H9 (cell line): ENCODE measurements at regions not wholly inside any gene's neighbourhood (a gene's known extent, or its start where the extent isn't known, plus 50 kb on each side); places are given as distances from the start of the nearest gene placed in this dataset.

Source experiments
- DNase-seq: peaks from one replicate; pipeline ENCODE4 v3.0.0-alpha.2; 2017
- H2AFZ ChIP-seq: one replicate; pipeline ENCODE4 v1.6.1; 2013; ENCODE audit warnings: mild to moderate bottlenecking, low read length, control low read depth, moderate library complexity
- H2AK5ac ChIP-seq: 2 replicates; pipeline ENCODE4 v1.6.1; 2013; ENCODE audit warnings: low read length, control low read depth, mixed read lengths; ENCODE audit not compliant: insufficient read length
- H2BK120ac ChIP-seq: one replicate; pipeline ENCODE4 v1.6.1; 2013; ENCODE audit warnings: low read depth, mild to moderate bottlenecking, low read length, control low read depth, inconsistent platforms; ENCODE audit not compliant: poor library complexity, severe bottlenecking
- H2BK12ac ChIP-seq: 2 replicates; pipeline ENCODE4 v1.6.1; 2013; ENCODE audit warnings: low read length, control low read depth, mixed read lengths, low read depth; ENCODE audit not compliant: insufficient read length
- H2BK15ac ChIP-seq: 2 replicates; pipeline ENCODE4 v1.6.1; 2013; ENCODE audit warnings: low read depth, low read length, control low read depth
- H2BK20ac ChIP-seq: one replicate; pipeline ENCODE4 v1.6.1; 2013; ENCODE audit warnings: low read depth, mild to moderate bottlenecking, low read length, control low read depth, inconsistent platforms; ENCODE audit not compliant: poor library complexity, severe bottlenecking
- H2BK5ac ChIP-seq: 2 replicates; pipeline ENCODE4 v1.6.1; 2013; ENCODE audit warnings: low read length, control low read depth, mixed read lengths; ENCODE audit not compliant: insufficient read length
- H3K14ac ChIP-seq: 2 replicates; pipeline ENCODE4 v1.6.1; 2013; ENCODE audit warnings: low read length, control low read depth; ENCODE audit not compliant: insufficient read depth
- H3K18ac ChIP-seq: 2 replicates; pipeline ENCODE4 v1.6.1; 2013; ENCODE audit warnings: low read depth, mild to moderate bottlenecking, mixed read lengths, low read length, control low read depth; ENCODE audit not compliant: insufficient read length
- H3K23ac ChIP-seq: 2 replicates; pipeline ENCODE4 v1.6.1; 2013; ENCODE audit warnings: low read length, control low read depth, mixed read lengths, low read depth; ENCODE audit not compliant: insufficient read length
- H3K23me2 ChIP-seq: 2 replicates; pipeline ENCODE4 v1.6.1; 2013; ENCODE audit warnings: low read depth, mild to moderate bottlenecking, mixed read lengths, low read length, control low read depth; ENCODE audit not compliant: insufficient read length, poor library complexity, severe bottlenecking
- H3K27ac ChIP-seq: 2 replicates; pipeline ENCODE4 v1.5.1; 2013; ENCODE audit warnings: low read length, control low read depth, mixed read lengths, low read depth; ENCODE audit not compliant: insufficient read length
- H3K27me3 ChIP-seq: 2 replicates; pipeline ENCODE4 v1.6.1; 2013; ENCODE audit warnings: low read length, control low read depth, inconsistent platforms; ENCODE audit not compliant: insufficient read depth
- H3K4ac ChIP-seq: 2 replicates; pipeline ENCODE4 v1.6.1; 2013; ENCODE audit warnings: low read depth, mild to moderate bottlenecking, control low read depth, inconsistent platforms, low read length, moderate library complexity
- H3K4me1 ChIP-seq: 2 replicates; pipeline ENCODE4 v1.6.1; 2013; ENCODE audit warnings: low read length, control low read depth, inconsistent platforms; ENCODE audit not compliant: insufficient read depth
- H3K4me2 ChIP-seq: 2 replicates; pipeline ENCODE4 v1.6.1; 2013; ENCODE audit warnings: low read length, control low read depth, mixed read lengths; ENCODE audit not compliant: insufficient read length, insufficient read depth
- H3K56ac ChIP-seq: 2 replicates; pipeline ENCODE4 v1.6.1; 2013; ENCODE audit warnings: low read depth, mild to moderate bottlenecking, mixed read lengths, low read length, control low read depth; ENCODE audit not compliant: insufficient read length
- H3K79me1 ChIP-seq: 2 replicates; pipeline ENCODE4 v1.6.1; 2013; ENCODE audit warnings: low read depth, mild to moderate bottlenecking, moderate library complexity, low read length, control low read depth, inconsistent platforms; ENCODE audit not compliant: insufficient read depth, poor library complexity, severe bottlenecking
- H3K79me2 ChIP-seq: 2 replicates; pipeline ENCODE4 v1.6.1; 2013; ENCODE audit warnings: low read length, control low read depth, inconsistent platforms; ENCODE audit not compliant: insufficient read depth
- H3K9ac ChIP-seq: 2 replicates; pipeline ENCODE4 v1.6.1; 2013; ENCODE audit warnings: low read length, control low read depth, mixed read lengths; ENCODE audit not compliant: insufficient read length; ENCODE audit errors: extremely low read depth
- H3K9me3 ChIP-seq: one replicate; pipeline ENCODE4 v1.6.1; 2013; ENCODE audit warnings: low read depth, low read length, inconsistent platforms; ENCODE audit not compliant: control insufficient read depth
- H3T11ph ChIP-seq: one replicate; pipeline ENCODE4 v1.6.1; 2013; ENCODE audit warnings: mild to moderate bottlenecking, low read length, control low read depth, inconsistent platforms
- H4K20me1 ChIP-seq: one replicate; pipeline ENCODE4 v1.6.1; 2013; ENCODE audit not compliant: control insufficient read depth, insufficient read length, insufficient read depth
- H4K5ac ChIP-seq: 2 replicates; pipeline ENCODE4 v1.6.1; 2013; ENCODE audit warnings: low read depth, mild to moderate bottlenecking, mixed read lengths, low read length, control low read depth; ENCODE audit not compliant: insufficient read length
- H4K8ac ChIP-seq: replicated peaks from 2 replicates; pipeline ENCODE4 v1.6.1; 2013; ENCODE audit warnings: low read length, control low read depth, mixed read lengths, low read depth; ENCODE audit not compliant: insufficient read length
- H4K91ac ChIP-seq: 2 replicates; pipeline ENCODE4 v1.6.1; 2013; ENCODE audit warnings: low read depth, mild to moderate bottlenecking, moderate library complexity, mixed read lengths, low read length, control low read depth; ENCODE audit not compliant: insufficient read length
- H3K27ac Mint-ChIP-seq, 3 experiments: 2 replicates in 2 of 3; 3 replicates in 1 of 3; pipeline ENCODE4 v1.8.0; 2020 to 2021; ENCODE audit warnings: mixed read lengths in 3 of 3, mild to moderate bottlenecking in 1 of 3, moderate library complexity in 1 of 3
- H3K27me3 Mint-ChIP-seq: 2 replicates; pipeline ENCODE4 v1.8.0; 2021; ENCODE audit warnings: low read depth, mild to moderate bottlenecking, moderate library complexity, mixed read lengths
- H3K36me3 Mint-ChIP-seq, 3 experiments: 2 replicates in 2 of 3; 3 replicates in 1 of 3; pipeline ENCODE4 v1.8.0; 2020 to 2021; ENCODE audit warnings: low read depth in 3 of 3, mixed read lengths in 3 of 3; ENCODE audit not compliant: insufficient read depth in 1 of 3
- H3K4me1 Mint-ChIP-seq, 2 experiments: 2 replicates each; pipeline ENCODE4 v1.8.0; 2020; ENCODE audit warnings: mixed read lengths in 2 of 2
- H3K4me3 Mint-ChIP-seq, 2 experiments: 2 replicates in 1 of 2; 3 replicates in 1 of 2; pipeline ENCODE4 v1.8.0; 2020 to 2021; ENCODE audit warnings: mild to moderate bottlenecking in 2 of 2, mixed read lengths in 2 of 2, moderate library complexity in 1 of 2
- H3K9me3 Mint-ChIP-seq, 2 experiments: 2 replicates in 1 of 2; 3 replicates in 1 of 2; pipeline ENCODE4 v1.8.0; 2020; ENCODE audit warnings: mild to moderate bottlenecking in 2 of 2, mixed read lengths in 2 of 2, moderate library complexity in 1 of 2
- CTCF ChIP-seq: fragments of 200-600 bp; sonication (generic); conservative IDR thresholded peaks from 3 replicates; pipeline ENCODE4 v1.8.0; 2021; ENCODE audit warnings: antibody characterized with exemption, mild to moderate bottlenecking
- WGBS: extraction: QIAGEN DNeasy Blood & Tissue Kit; methylation state at CpG from one replicate; pipeline ENCODE4 v1.1.7; 2013; ENCODE audit warnings: missing lambda C conversion rate, low lambda C conversion rate, mixed read lengths; ENCODE audit not compliant: insufficient read length; ENCODE audit errors: extremely low coverage; 5-methylcytosine and 5-hydroxymethylcytosine counted together

DNA sequence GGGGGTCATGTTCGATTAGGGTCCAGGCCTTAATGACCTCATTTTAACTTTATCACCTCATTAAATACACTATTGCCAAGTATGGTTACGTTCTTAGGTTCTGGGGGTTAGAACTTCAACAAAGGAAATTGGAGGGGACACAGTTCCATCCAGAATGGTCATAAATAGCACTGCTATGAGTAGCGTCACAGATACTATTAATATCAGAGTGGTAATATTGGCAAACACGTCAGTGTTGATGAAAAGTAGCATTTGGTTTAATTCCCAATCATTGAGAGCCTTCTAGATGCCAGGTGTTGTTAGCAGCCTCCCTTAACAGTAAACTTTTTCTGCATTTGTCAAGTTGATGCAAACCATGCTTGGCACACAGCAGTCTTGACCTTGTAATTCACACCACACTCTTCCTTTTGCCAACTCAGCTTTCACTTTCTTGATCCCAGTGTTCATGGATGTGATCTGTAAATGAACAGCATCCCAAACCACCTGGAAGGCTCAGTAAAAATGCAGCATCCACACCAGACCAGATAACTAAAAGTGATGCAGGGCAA, 912.5 kb upstream of the TENM3 start:
- DNase-seq = no peak
- Histone ChIP-seq H3K18ac (no peak overlapping the region), H3K79me1 (no peaks in the 10 kb centered on the region), H3K79me2 (no peaks in the 10 kb centered on the region), H2BK15ac (no peak overlapping the region), H3K4me1 (peaks cover 3% of the 10 kb centered on the region; the same call in 1 of the 2 replicates), H2AFZ (no peak overlapping the region), H3T11ph (no peak overlapping the region), H2BK120ac (no peak overlapping the region), H4K20me1 (no peaks in the 10 kb centered on the region), H2BK12ac (no peak overlapping the region), H3K14ac (no peak overlapping the region), H3K23me2 (no peaks in the 10 kb centered on the region), H3K27me3 (no peaks in the 10 kb centered on the region), H3K4me2 (no peak overlapping the region), H2BK20ac (no peak overlapping the region), H3K56ac (no peak overlapping the region), H4K5ac (no peak overlapping the region), H2AK5ac (no peak overlapping the region), H3K4ac (no peak overlapping the region), H2BK5ac (no peak overlapping the region), H3K9ac (no peak overlapping the region), H4K8ac (no peak overlapping the region), H3K27ac (no peak overlapping the region), H4K91ac (no peak overlapping the region), H3K9me3 (no peaks in the 10 kb centered on the region), H3K23ac (no peak overlapping the region)
- no peak for TF ChIP-seq CTCF
- Mint-ChIP-seq H3K27me3 (no peaks in the 10 kb centered on the region; the same call in 1 of the 2 replicates), H3K27ac (no peak overlapping the region; a peak in 1 of 7 replicates), H3K36me3 (peaks cover 0 to 5% (median 0%) of the 10 kb centered on the region in 3 experiments; a peak in 1 of 7 replicates), H3K4me3 (no peak overlapping the region), H3K4me1 (peaks cover 6% of the 10 kb centered on the region in 2 experiments), H3K9me3 (no peaks in the 10 kb centered on the region)
- no CpG with 5 or more reads among the region's 4 CpGs for WGBS
